T-cell (primary cell): ENCODE measurements at regions not wholly inside any gene's neighbourhood (a gene's known extent, or its start where the extent isn't known, plus 50 kb on each side); places are given as distances from the start of the nearest gene placed in this dataset.

ENCODE experiments used
- ATAC-seq, 4 experiments: fragments of 200-7000 bp in 3 of 4; fragments of 150-1000 bp in 1 of 4; cut with Tn5 transposase; replicated peaks in 1 of 4; 1 replicate in 3 of 4; 2 replicates in 1 of 4; pipeline ENCODE4 v1.10.0; 2021; ENCODE audit warnings: moderate library complexity in 3 of 4, mild to moderate bottlenecking in 2 of 4, moderate number of reproducible peaks in 1 of 4
- CTCF ChIA-PET, 2 donors: fragments of 300-600 bp; sonication (Branson Sonifier 250); formaldehyde crosslinking; loops; one replicate each; lab custom pipeline; 2022; ENCODE audit warnings: antibody characterized with exemption in 2 of 2; lab: Charles Lee
- POLR2A ChIA-PET, 2 donors: fragments of 300-600 bp; sonication (Branson Sonifier 250); formaldehyde crosslinking; loops; one replicate each; lab custom pipeline; 2022; ENCODE audit warnings: antibody characterized with exemption in 2 of 2; lab: Charles Lee
- DNase-seq, 35 experiments: peaks; one replicate each; pipeline versions ENCODE4 v3.0.0 to v3.0.0-alpha.2; 2013 to 2023
- H3K27ac ChIP-seq: one replicate; pipeline ENCODE4 v1.5.1; 2013; ENCODE audit warnings: low read length
- H3K27me3 ChIP-seq, 2 experiments: replicated peaks in 1 of 2; 1 replicate in 1 of 2; 2 replicates in 1 of 2; pipeline versions ENCODE4 v1.6.1 to v1.7.0; 2013; ENCODE audit warnings: low read length in 1 of 2, mixed read lengths in 1 of 2; ENCODE audit not compliant: control insufficient read depth in 2 of 2, insufficient read depth in 2 of 2; ENCODE audit errors: extremely low read depth in 1 of 2
- H3K36me3 ChIP-seq, 2 donors: 1 replicate in 1 of 2; 2 replicates in 1 of 2; pipeline versions ENCODE4 v1.6.1 to v1.7.0; 2013; ENCODE audit warnings: low read length in 1 of 2; ENCODE audit not compliant: control insufficient read depth in 2 of 2, insufficient read depth in 1 of 2; ENCODE audit errors: extremely low read depth in 1 of 2
- H3K4me1 ChIP-seq, 2 experiments: 1 replicate in 1 of 2; 2 replicates in 1 of 2; pipeline versions ENCODE4 v1.6.1 to v1.7.0; 2013; ENCODE audit warnings: low read length in 2 of 2, mixed read lengths in 1 of 2; ENCODE audit not compliant: insufficient read depth in 2 of 2, control insufficient read depth in 1 of 2; ENCODE audit errors: extremely low read depth in 1 of 2
- H3K4me3 ChIP-seq, 2 donors: 1 replicate in 1 of 2; 2 replicates in 1 of 2; pipeline versions ENCODE4 v1.5.1 to v1.7.0; 2013; ENCODE audit warnings: mild to moderate bottlenecking in 2 of 2, low read length in 1 of 2, moderate library complexity in 1 of 2; ENCODE audit not compliant: control insufficient read depth in 1 of 2; ENCODE audit errors: extremely low read depth in 1 of 2
- H3K9me3 ChIP-seq: 2 replicates; pipeline ENCODE4 v1.7.0; 2013
- H3K27ac Mint-ChIP-seq, 2 donors: one replicate each; pipeline ENCODE4 v1.8.0; 2020 to 2021; ENCODE audit warnings: mild to moderate bottlenecking in 2 of 2, mixed read lengths in 2 of 2
- H3K27me3 Mint-ChIP-seq, 2 donors: one replicate each; pipeline ENCODE4 v1.8.0; 2021 to 2022; ENCODE audit warnings: mixed read lengths in 2 of 2
- H3K36me3 Mint-ChIP-seq: one replicate; pipeline ENCODE4 v1.8.0; 2021; ENCODE audit warnings: mixed read lengths
- H3K4me1 Mint-ChIP-seq, 3 donors: one replicate each; pipeline ENCODE4 v1.8.0; 2020 to 2022; ENCODE audit warnings: mixed read lengths in 3 of 3, mild to moderate bottlenecking in 1 of 3
- H3K4me3 Mint-ChIP-seq, 3 donors: one replicate each; pipeline ENCODE4 v1.8.0; 2020 to 2022; ENCODE audit warnings: mild to moderate bottlenecking in 3 of 3, mixed read lengths in 3 of 3, moderate library complexity in 3 of 3
- H3K9me3 Mint-ChIP-seq, 3 donors: one replicate each; pipeline ENCODE4 v1.8.0; 2020 to 2022; ENCODE audit warnings: mixed read lengths in 3 of 3
- WGBS: methylation state at CpG from one replicate; pipeline ENCODE4 v1.1.5; 2013; ENCODE audit warnings: missing lambda C conversion rate; ENCODE audit not compliant: insufficient coverage; 5-methylcytosine and 5-hydroxymethylcytosine counted together

DNA sequence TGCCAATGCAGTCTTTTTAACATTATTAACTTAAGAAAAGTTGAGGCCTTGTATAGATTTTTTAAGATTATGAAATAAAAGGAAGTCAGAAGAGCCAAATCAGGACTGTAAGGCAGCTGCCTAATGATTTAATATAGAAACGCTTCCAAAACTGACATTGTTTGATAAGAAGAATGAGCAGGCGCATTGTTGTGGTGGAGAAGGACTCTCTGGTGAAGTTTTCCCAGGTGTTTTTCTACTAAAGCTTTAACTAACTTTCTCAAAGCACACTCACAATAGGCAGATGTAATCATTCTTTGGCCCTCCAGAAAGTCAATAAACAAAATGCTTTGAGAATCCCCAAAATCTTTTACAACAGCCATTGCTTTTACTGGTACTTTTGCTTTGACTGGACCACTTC, 288.6 kb upstream of the FIGN start:
- H3K4me1 ChIP-seq = no peaks in the 10 kb centered on the region
- no peak overlapping the region for H3K27ac Mint-ChIP-seq
- WGBS = 100% methylated on average over 1 of the region's 2 CpGs
- H3K27me3 Mint-ChIP-seq = no peaks in the 10 kb centered on the region
- H3K27ac ChIP-seq = no peak overlapping the region
- no peaks in the 10 kb centered on the region for H3K27me3 ChIP-seq
- DNase-seq (no peak), ATAC-seq (no peak)
- no peak overlapping the region for H3K4me3 Mint-ChIP-seq
- no peaks in the 10 kb centered on the region for H3K9me3 ChIP-seq
- CTCF ChIA-PET = no interaction called here
- H3K9me3 Mint-ChIP-seq = peaks cover 13 to 35% (median 14%) of the 10 kb centered on the region in 3 donors
- no peaks in the 10 kb centered on the region for H3K4me1 Mint-ChIP-seq
- H3K4me3 ChIP-seq = no peak overlapping the region
- H3K36me3 Mint-ChIP-seq = no peaks in the 10 kb centered on the region
- H3K36me3 ChIP-seq = no peaks in the 10 kb centered on the region
- POLR2A ChIA-PET = no interaction called here

DNA sequence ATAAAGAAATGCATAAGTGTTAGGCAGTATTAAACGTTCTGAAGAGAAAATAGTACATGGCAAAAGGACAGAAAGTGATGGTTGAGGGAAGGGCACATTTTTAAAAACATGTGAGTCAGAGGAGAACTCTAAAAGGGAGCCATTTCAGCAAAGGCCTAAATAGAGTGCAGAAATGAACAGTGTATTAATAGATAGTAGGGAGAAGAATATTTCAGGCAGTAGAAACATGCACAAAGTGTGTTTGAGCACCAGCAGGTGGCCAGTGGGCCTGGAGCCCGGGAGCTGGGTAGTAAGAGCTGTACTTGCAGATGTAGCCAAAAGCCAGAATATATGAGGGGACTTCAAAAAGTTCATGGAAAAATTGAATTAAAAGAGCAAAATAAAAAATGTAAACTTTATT, 288.1 kb upstream of the FIGN start:
- H3K4me3 ChIP-seq = no peak overlapping the region
- Mint-ChIP-seq H3K9me3 (peaks cover 13 to 36% (median 14%) of the 10 kb centered on the region in 3 donors), H3K4me3 (no peak overlapping the region), H3K4me1 (no peaks in the 10 kb centered on the region), H3K27me3 (no peaks in the 10 kb centered on the region), H3K36me3 (no peaks in the 10 kb centered on the region), H3K27ac (no peak overlapping the region)
- no peak for DNase-seq
- H3K27ac ChIP-seq = no peak overlapping the region
- H3K4me1 ChIP-seq = no peaks in the 10 kb centered on the region
- WGBS = 25% methylated on average over 1 of the region's 2 CpGs
- H3K9me3 ChIP-seq = no peaks in the 10 kb centered on the region
- CTCF ChIA-PET = no interaction called here
- H3K27me3 ChIP-seq = no peaks in the 10 kb centered on the region
- ATAC-seq = no peak
- POLR2A ChIA-PET = no interaction called here
- no peaks in the 10 kb centered on the region for H3K36me3 ChIP-seq

DNA sequence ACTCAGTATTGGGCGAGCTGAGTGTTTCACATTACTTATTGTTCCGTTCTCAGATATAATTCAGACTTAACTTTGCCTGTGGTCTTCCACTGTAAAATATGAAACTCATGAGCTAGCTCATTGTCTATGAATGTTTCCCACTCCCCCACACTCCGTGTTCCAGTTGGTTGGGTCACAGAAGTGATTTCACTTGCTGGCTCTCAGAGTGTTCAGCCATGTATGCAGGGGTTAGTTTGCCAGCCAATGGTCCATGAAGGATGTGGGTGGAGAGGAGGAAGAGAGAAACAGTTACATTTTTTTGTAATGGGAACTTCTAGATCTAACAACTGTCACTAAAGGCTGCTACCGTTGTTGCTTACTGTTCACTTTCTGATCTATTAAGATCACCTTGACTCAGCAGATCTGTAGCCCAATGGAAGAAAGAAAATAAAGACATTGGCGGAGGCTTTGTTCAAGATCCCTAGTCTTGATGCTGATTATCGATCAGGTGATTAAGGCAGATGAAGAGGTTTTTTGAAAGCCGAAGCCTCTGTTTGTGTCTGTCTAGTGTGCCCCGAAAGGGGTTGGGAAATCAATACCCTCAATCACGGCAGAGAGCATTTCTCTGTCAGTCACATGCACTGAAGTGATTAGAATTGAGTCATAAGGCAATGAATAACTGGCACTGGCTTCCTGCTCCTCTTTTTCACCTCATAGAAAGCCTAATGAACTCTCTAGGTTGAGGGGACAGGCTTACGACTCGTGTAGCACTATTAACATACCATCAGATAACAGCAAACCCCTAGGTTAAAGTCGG, 279.7 kb upstream of the FIGN start:
- Mint-ChIP-seq H3K36me3 (no peaks in the 10 kb centered on the region), H3K4me1 (no peaks in the 10 kb centered on the region), H3K27me3 (no peaks in the 10 kb centered on the region), H3K9me3 (peaks cover 3 to 9% (median 4%) of the 10 kb centered on the region in 3 donors), H3K27ac (no peak overlapping the region), H3K4me3 (no peak overlapping the region)
- no peaks in the 10 kb centered on the region for H3K9me3 ChIP-seq
- 93% methylated on average over 5 of the region's 12 CpGs for WGBS
- ATAC-seq = no peak
- ChIA-PET CTCF (no interaction called here), POLR2A (no interaction called here)
- H3K27ac ChIP-seq = no peak overlapping the region
- H3K36me3 ChIP-seq = no peaks in the 10 kb centered on the region
- DNase-seq = no peak
- no peaks in the 10 kb centered on the region for H3K27me3 ChIP-seq
- H3K4me3 ChIP-seq = no peak overlapping the region
- H3K4me1 ChIP-seq = no peaks in the 10 kb centered on the region

DNA sequence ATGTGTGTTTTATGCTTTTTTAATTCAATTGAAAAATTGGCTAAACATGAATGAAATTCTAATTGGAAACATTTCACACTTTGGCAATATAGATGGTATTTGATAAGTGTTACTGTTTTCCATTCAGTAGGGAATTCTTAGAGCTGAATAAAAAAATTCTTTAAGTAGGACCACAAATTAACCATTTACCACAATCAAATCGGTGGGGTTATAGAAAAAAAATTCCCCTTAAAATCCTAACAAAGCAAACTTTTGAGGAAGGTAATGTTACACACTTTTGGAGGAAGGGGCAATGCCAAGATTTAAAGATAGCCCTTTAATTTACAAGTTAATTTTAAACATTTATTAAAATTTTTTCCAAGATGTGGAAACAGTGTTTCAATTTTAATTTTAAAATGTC, 279.0 kb upstream of the FIGN start:
- Mint-ChIP-seq H3K9me3 (peaks cover 3 to 6% (median 5%) of the 10 kb centered on the region in 3 donors), H3K4me1 (no peaks in the 10 kb centered on the region), H3K27ac (no peak overlapping the region), H3K4me3 (no peak overlapping the region), H3K36me3 (no peaks in the 10 kb centered on the region), H3K27me3 (no peaks in the 10 kb centered on the region)
- no peaks in the 10 kb centered on the region for H3K36me3 ChIP-seq
- no peak for ATAC-seq
- CTCF ChIA-PET = no interaction called here
- H3K4me1 ChIP-seq = no peaks in the 10 kb centered on the region
- H3K27me3 ChIP-seq = no peaks in the 10 kb centered on the region
- DNase-seq = no peak
- WGBS = no CpG with 5 or more reads among the region's 1 CpG
- no peaks in the 10 kb centered on the region for H3K9me3 ChIP-seq
- H3K4me3 ChIP-seq = no peak overlapping the region
- POLR2A ChIA-PET = no interaction called here
- H3K27ac ChIP-seq = no peak overlapping the region

DNA sequence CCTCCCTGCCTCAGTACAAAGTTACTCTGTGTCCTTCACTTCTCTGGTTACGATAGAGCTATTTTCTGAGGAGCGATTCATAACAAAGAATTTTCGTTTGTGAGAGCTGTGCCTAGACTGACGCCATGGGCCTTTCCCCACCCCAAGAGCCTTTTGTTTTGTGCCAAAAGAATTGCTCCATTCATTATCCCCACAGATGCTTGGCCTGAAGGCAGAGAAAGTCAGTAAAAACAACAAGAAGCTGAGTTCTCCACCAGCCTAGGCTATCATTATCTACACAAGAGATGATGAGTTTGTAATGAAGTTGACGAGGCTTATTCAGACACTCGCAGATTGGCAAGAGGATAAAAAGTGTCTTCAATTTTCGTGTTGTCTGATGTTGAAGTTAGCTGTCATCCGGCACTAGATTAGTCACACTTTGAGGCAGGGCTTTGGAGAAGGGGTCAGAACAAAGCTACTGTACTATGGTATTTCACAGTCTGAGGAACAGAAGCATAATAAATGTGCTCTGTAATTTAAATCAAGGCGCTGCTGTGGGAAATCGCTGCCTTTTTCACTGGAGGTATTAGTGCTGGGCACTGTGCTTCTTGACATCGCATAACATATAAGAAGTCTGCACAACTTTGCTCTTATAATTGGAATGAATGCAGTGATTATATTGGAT, 278.4 kb upstream of the FIGN start:
- CTCF ChIA-PET = no interaction called here
- no peak overlapping the region for H3K27ac Mint-ChIP-seq
- Histone ChIP-seq H3K4me1 (no peaks in the 10 kb centered on the region), H3K36me3 (no peaks in the 10 kb centered on the region), H3K4me3 (no peak overlapping the region), H3K27me3 (no peaks in the 10 kb centered on the region), H3K9me3 (no peaks in the 10 kb centered on the region), H3K27ac (no peak overlapping the region)
- H3K4me1 Mint-ChIP-seq = no peaks in the 10 kb centered on the region
- H3K4me3 Mint-ChIP-seq = no peak overlapping the region
- WGBS = 78% methylated on average over 7 of the region's 11 CpGs
- peaks cover 0 to 7% (median 3%) of the 10 kb centered on the region in 3 donors for H3K9me3 Mint-ChIP-seq
- no peak for ATAC-seq
- H3K27me3 Mint-ChIP-seq = no peaks in the 10 kb centered on the region
- no peak for DNase-seq
- POLR2A ChIA-PET = no interaction called here
- H3K36me3 Mint-ChIP-seq = no peaks in the 10 kb centered on the region

DNA sequence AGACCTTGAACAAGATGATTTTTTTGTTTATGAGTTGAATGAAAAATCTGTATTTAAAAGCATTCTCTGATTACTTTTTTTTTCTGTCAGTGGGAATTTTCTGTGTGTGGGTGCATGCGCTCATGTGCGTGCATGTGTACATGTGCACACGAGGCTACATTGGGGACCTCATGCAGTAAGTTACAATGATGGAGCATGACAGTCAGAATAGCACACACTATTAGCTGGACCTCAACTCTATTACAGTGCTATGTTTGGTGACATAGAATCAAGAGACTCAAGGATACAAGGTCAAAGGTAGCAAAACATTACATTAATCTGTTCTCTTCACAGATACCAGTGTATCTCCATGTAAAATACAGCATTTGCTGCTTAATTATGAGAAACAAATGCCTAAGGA, 276.8 kb upstream of the FIGN start:
- H3K36me3 ChIP-seq = no peaks in the 10 kb centered on the region

More for the DNA sequence above, 276.8 kb upstream of the FIGN start:
- POLR2A ChIA-PET = interaction anchor here in 1 of 2 donors (0.6 kb wide), 1 partner anchor 169 kb away, joined by 4 read pairs; no protein-coding TSS in a partner anchor
- ATAC-seq (no peak), DNase-seq (no peak)
- peaks cover 0 to 7% (median 3%) of the 10 kb centered on the region in 3 donors for H3K9me3 Mint-ChIP-seq
- no peaks in the 10 kb centered on the region for H3K27me3 Mint-ChIP-seq
- H3K4me1 ChIP-seq = no peaks in the 10 kb centered on the region
- H3K27ac Mint-ChIP-seq = no peak overlapping the region
- 92% methylated on average over 2 of the region's 3 CpGs for WGBS
- H3K4me1 Mint-ChIP-seq = no peaks in the 10 kb centered on the region
- H3K36me3 Mint-ChIP-seq = no peaks in the 10 kb centered on the region
- H3K27ac ChIP-seq = no peak overlapping the region
- no peak overlapping the region for H3K4me3 ChIP-seq
- no peaks in the 10 kb centered on the region for H3K27me3 ChIP-seq
- no peaks in the 10 kb centered on the region for H3K9me3 ChIP-seq
- H3K4me3 Mint-ChIP-seq = no peak overlapping the region
- CTCF ChIA-PET = interaction anchor here in 1 of 2 donors (0.7 to 1.0 kb wide), 2 partner anchors 39 to 74 kb away, joined by 3 to 8 read pairs; no protein-coding TSS in a partner anchor
